Keratinocyte (primary cell): ENCODE measurements at regions not wholly inside any gene's neighbourhood (a gene's known extent, or its start where the extent isn't known, plus 50 kb on each side); places are given as distances from the start of the nearest gene placed in this dataset.

Source experiments
- DNase-seq: peaks from one replicate; pipeline ENCODE4 v3.0.0-alpha.2; 2011; ENCODE audit warnings: low read depth, missing footprints, low spot score
- FAIRE-seq: peaks from 2 replicates; lab custom pipeline; 2011; peaks lifted over from hg19 to GRCh38; lab: Jason Lieb, UNC
- H2AFZ ChIP-seq: 2 replicates; pipeline ENCODE4 v1.6.0; 2012; ENCODE audit warnings: low read length, control low read depth, inconsistent platforms; ENCODE audit not compliant: control insufficient read depth
- H3K27ac ChIP-seq: 2 replicates; pipeline ENCODE4 v1.5.1; 2011; ENCODE audit warnings: low read length; ENCODE audit not compliant: control insufficient read depth, insufficient read depth
- H3K27me3 ChIP-seq: 3 replicates; pipeline ENCODE4 v1.6.0; 2011; ENCODE audit warnings: low read length; ENCODE audit not compliant: control insufficient read depth, insufficient read depth; ENCODE audit errors: extremely low read depth
- H3K36me3 ChIP-seq, 2 experiments: 2 replicates in 1 of 2; 3 replicates in 1 of 2; pipeline ENCODE4 v1.5.1; 2011; ENCODE audit warnings: low read length in 2 of 2, mild to moderate bottlenecking in 1 of 2; ENCODE audit not compliant: control insufficient read depth in 2 of 2, insufficient read depth in 2 of 2; ENCODE audit errors: extremely low read depth in 1 of 2
- H3K4me1 ChIP-seq: 3 replicates; pipeline ENCODE4 v1.5.1; 2011; ENCODE audit warnings: low read length; ENCODE audit not compliant: control insufficient read depth, insufficient read depth; ENCODE audit errors: extremely low read depth
- H3K4me2 ChIP-seq: 3 replicates; pipeline ENCODE4 v1.6.0; 2011; ENCODE audit warnings: low read depth, low read length; ENCODE audit not compliant: control insufficient read depth, insufficient read depth; ENCODE audit errors: extremely low read depth
- H3K4me3 ChIP-seq, 3 experiments: fragments of 200-600 bp in 1 of 3; sonication (generic) in 1 of 3; 2 replicates in 2 of 3; 3 replicates in 1 of 3; pipeline ENCODE4 v1.5.1; 2011 to 2016; ENCODE audit warnings: low read length in 3 of 3, mild to moderate bottlenecking in 3 of 3, control low read depth in 2 of 3, inconsistent platforms in 1 of 3, low read depth in 1 of 3, mixed read lengths in 1 of 3, mixed run types in 1 of 3, moderate library complexity in 1 of 3; ENCODE audit not compliant: control insufficient read depth in 2 of 3, insufficient read depth in 2 of 3; ENCODE audit errors: extremely low read depth in 1 of 3
- H3K79me2 ChIP-seq: 2 replicates; pipeline ENCODE4 v1.6.0; 2012; ENCODE audit warnings: low read length; ENCODE audit not compliant: control insufficient read depth, insufficient read depth
- H3K9ac ChIP-seq: 3 replicates; pipeline ENCODE4 v1.6.0; 2011; ENCODE audit warnings: low read length; ENCODE audit not compliant: control insufficient read depth, insufficient read depth; ENCODE audit errors: extremely low read depth
- H3K9me1 ChIP-seq: 3 replicates; pipeline ENCODE4 v1.6.0; 2011; ENCODE audit warnings: low read length; ENCODE audit not compliant: control insufficient read depth, insufficient read depth; ENCODE audit errors: extremely low read depth
- H3K9me3 ChIP-seq: 2 replicates; pipeline ENCODE4 v1.5.1; 2012; ENCODE audit warnings: low read depth, low read length; ENCODE audit not compliant: control insufficient read depth
- H4K20me1 ChIP-seq: 3 replicates; pipeline ENCODE4 v1.6.0; 2011; ENCODE audit warnings: low read length; ENCODE audit not compliant: control insufficient read depth, insufficient read depth; ENCODE audit errors: extremely low read depth
- EZH2 ChIP-seq: IDR thresholded peaks from one replicate; pipeline ENCODE4 v1.6.1; 2012; ENCODE audit warnings: inconsistent platforms, mild to moderate bottlenecking, low read length, moderate library complexity
- dilution Hi-C: fragments of 300-500 bp; cut with MboI; formaldehyde crosslinking; loops from one replicate; pipeline ENCODE4 v1.7.0; 2020; ENCODE audit warnings: low sequenced_read_pairs; ENCODE audit not compliant: extremely low pct_ligation_motif_present
- TF ChIP-seq, protein P1 (sequence below), 3 experiments: IDR thresholded peaks in 1 of 3; conservative IDR thresholded peaks in 1 of 3; optimal IDR thresholded peaks in 1 of 3; 2 replicates in 2 of 3; 3 replicates in 1 of 3; pipeline versions ENCODE3 to v1.5.1; 2011; ENCODE audit warnings: low read length in 3 of 3, mild to moderate bottlenecking in 3 of 3, moderate library complexity in 2 of 3, control low read depth in 1 of 3, inconsistent platforms in 1 of 3; ENCODE audit not compliant: insufficient read depth in 2 of 3; ENCODE audit errors: extremely low read depth in 1 of 3

DNA sequence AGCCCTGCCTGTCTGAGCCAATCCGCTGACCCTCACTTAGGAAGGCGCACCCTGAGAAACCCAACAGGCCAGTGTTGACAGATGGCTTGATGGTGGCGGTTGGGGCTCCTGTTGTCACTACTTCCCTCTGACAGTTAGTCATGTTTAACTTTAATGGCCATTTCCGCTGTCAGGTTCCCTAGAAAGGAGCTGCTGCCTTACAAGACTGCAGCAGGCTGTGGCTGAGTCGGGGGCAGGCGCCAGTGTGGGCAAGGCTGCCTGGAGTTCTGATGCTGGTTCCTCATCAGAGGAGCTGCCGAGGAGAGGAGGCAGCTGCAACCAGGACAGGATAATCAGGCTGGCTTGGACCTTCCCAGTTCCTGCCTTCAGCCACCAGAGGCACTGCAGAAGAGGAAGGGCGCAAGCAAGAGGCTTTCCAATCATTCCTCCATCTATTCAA is 223.2 kb upstream of the DYNLRB2 start:
- H3K79me2 ChIP-seq = no peaks in the 10 kb centered on the region
- TF ChIP-seq, protein P1, sequence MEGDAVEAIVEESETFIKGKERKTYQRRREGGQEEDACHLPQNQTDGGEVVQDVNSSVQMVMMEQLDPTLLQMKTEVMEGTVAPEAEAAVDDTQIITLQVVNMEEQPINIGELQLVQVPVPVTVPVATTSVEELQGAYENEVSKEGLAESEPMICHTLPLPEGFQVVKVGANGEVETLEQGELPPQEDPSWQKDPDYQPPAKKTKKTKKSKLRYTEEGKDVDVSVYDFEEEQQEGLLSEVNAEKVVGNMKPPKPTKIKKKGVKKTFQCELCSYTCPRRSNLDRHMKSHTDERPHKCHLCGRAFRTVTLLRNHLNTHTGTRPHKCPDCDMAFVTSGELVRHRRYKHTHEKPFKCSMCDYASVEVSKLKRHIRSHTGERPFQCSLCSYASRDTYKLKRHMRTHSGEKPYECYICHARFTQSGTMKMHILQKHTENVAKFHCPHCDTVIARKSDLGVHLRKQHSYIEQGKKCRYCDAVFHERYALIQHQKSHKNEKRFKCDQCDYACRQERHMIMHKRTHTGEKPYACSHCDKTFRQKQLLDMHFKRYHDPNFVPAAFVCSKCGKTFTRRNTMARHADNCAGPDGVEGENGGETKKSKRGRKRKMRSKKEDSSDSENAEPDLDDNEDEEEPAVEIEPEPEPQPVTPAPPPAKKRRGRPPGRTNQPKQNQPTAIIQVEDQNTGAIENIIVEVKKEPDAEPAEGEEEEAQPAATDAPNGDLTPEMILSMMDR (optimal IDR thresholded peaks at IDR 0.05 in 1 of 3, IDR thresholded peaks at IDR 0.05 in 1 of 3, conservative IDR thresholded peaks at IDR 0.05 in 1 of 3; ENCODE audit: extremely low read depth in 1 of 3, insufficient read depth in 2 of 3, low read length in 3 of 3) = peak; percentile 41 to 62 (median 54)
- TF ChIP-seq EZH2 = no peak
- H3K27ac ChIP-seq = no peak overlapping the region
- H3K4me3 ChIP-seq = no peak overlapping the region
- H3K36me3 ChIP-seq = no peaks in the 10 kb centered on the region
- H3K9me1 ChIP-seq = no peaks in the 10 kb centered on the region
- no peak overlapping the region for H2AFZ ChIP-seq
- no peaks in the 10 kb centered on the region for H3K27me3 ChIP-seq
- dilution Hi-C loops = no loop called here
- H3K4me2 ChIP-seq = no peak overlapping the region
- DNase-seq (no peak), FAIRE-seq (no peak)
- H3K9ac ChIP-seq = no peak overlapping the region
- H3K4me1 ChIP-seq = no peaks in the 10 kb centered on the region
- H3K9me3 ChIP-seq = no peaks in the 10 kb centered on the region
- no peaks in the 10 kb centered on the region for H4K20me1 ChIP-seq

DNA sequence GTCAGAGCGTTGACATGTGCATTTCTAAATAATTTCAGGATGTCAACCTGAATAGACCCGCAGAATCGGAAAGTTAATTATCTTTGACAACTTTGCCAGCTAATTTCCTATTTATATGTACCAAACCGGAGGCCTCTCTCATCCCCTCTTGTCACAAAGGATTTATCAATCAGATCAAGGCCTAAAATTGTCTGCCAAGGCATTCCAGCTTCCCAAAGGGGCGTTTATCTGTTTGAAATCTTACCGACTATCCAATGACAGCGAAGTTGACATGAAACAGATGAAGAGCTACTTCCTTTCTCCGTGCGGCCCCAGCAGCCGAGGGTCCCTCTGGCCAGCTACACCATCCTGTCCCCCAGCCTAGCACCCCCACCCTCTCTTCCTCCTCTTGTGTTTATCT is 223.7 kb upstream of the DYNLRB2 start:
- no peak for FAIRE-seq

More for the DNA sequence above, 223.7 kb upstream of the DYNLRB2 start:
- DNase-seq = no peak
- no peaks in the 10 kb centered on the region for H4K20me1 ChIP-seq
- TF ChIP-seq EZH2 = no peak
- TF ChIP-seq, protein P1 (optimal IDR thresholded peaks at IDR 0.05 in 1 of 3, IDR thresholded peaks at IDR 0.05 in 1 of 3, conservative IDR thresholded peaks at IDR 0.05 in 1 of 3; ENCODE audit: extremely low read depth in 1 of 3, insufficient read depth in 2 of 3, low read length in 3 of 3) = no peak
- no peaks in the 10 kb centered on the region for H3K9me3 ChIP-seq
- H2AFZ ChIP-seq = no peak overlapping the region
- no peak overlapping the region for H3K27ac ChIP-seq
- H3K9me1 ChIP-seq = no peaks in the 10 kb centered on the region
- no peaks in the 10 kb centered on the region for H3K4me1 ChIP-seq
- H3K4me3 ChIP-seq = no peak overlapping the region
- dilution Hi-C loops = no loop called here
- H3K4me2 ChIP-seq = no peak overlapping the region
- no peaks in the 10 kb centered on the region for H3K79me2 ChIP-seq
- H3K9ac ChIP-seq = no peak overlapping the region
- no peaks in the 10 kb centered on the region for H3K27me3 ChIP-seq
- no peaks in the 10 kb centered on the region for H3K36me3 ChIP-seq
